ENCODE measurements at regions not wholly inside any gene's neighbourhood (a gene's known extent, or its start where the extent isn't known, plus 50 kb on each side); places are given as distances from the start of the nearest gene placed in this dataset.
"Not testable (repeated sequence)": the region's sequence is repeated elsewhere in the genome, so short reads cannot be mapped to it uniquely, and the experiment has no call there.

GRCh38 chr15:53122818-53123217, 332.7 kb upstream of the ONECUT1 start:
- Histone ChIP-seq H3K27me3 (ENCODE audit: control insufficient read depth, insufficient read depth, low read length) (no peaks in the 10 kb centered on the region), H3K27ac (ENCODE audit: low read length) (no peak overlapping the region), H3K36me3 (ENCODE audit: control insufficient read depth, insufficient read depth, low read length) (no peaks in the 10 kb centered on the region), H3K9me3 (ENCODE audit: control insufficient read depth, insufficient read depth, low read depth, low read length) (no peaks in the 10 kb centered on the region), H3K4me1 (ENCODE audit: control insufficient read depth, insufficient read depth, low read length) (no peaks in the 10 kb centered on the region), H3K4me3 (ENCODE audit: low read depth in 2 of 2, low read length in 2 of 2) (no peak overlapping the region)
- DNase-seq (ENCODE audit: low read depth, low spot score) (no peak), ATAC-seq (no peak)
- TF ChIP-seq TCF7L2 (IDR thresholded peaks at IDR 0.05; ENCODE audit: low read depth, low read length) = no peak
- no peak for TF ChIP-seq POLR2AphosphoS5 (IDR thresholded peaks at IDR 0.05; ENCODE audit: low read depth, low read length)
- no peak for TF ChIP-seq REST (IDR thresholded peaks at IDR 0.05; ENCODE audit: insufficient read depth in 1 of 2, low read depth in 2 of 2, low read length in 1 of 2)
- TF ChIP-seq CTCF (IDR thresholded peaks at IDR 0.05) = no peak
- TF ChIP-seq SIN3A (IDR thresholded peaks at IDR 0.05; ENCODE audit: borderline replicate concordance, insufficient read depth, low read depth, low read length) = no peak
- no TSS peak for BruUV-seq (replicated peaks)
- intact Hi-C loops (cut with micrococcal nuclease; ENCODE audit: unreplicated experiment) (no loop called here), in situ Hi-C loops (cut with HindIII; ENCODE audit: low pct_unique_long_range_greater_than_20kb, low sequenced_read_pairs) (no loop called here)
- ChIA-PET CTCF (no interaction called here), POLR2A (no interaction called here)

GRCh38 chr15:53116915-53117314, 326.8 kb upstream of the ONECUT1 start:
- H3K27ac ChIP-seq (ENCODE audit: low read length); CTCF ChIA-PET; H3K4me3 ChIP-seq (ENCODE audit: low read depth in 2 of 2, low read length in 2 of 2); POLR2A ChIA-PET; DNase-seq (ENCODE audit: low read depth, low spot score); BruUV-seq (replicated peaks); H3K9me3 ChIP-seq (ENCODE audit: control insufficient read depth, insufficient read depth, low read depth, low read length); ATAC-seq; H3K4me1 ChIP-seq (ENCODE audit: control insufficient read depth, insufficient read depth, low read length); H3K36me3 ChIP-seq (ENCODE audit: control insufficient read depth, insufficient read depth, low read length); in situ Hi-C loops (cut with HindIII; ENCODE audit: low pct_unique_long_range_greater_than_20kb, low sequenced_read_pairs); H3K27me3 ChIP-seq (ENCODE audit: control insufficient read depth, insufficient read depth, low read length); intact Hi-C loops (cut with micrococcal nuclease; ENCODE audit: unreplicated experiment): not testable (repeated sequence)

GRCh38 chr15:53116169-53116568, 326.0 kb upstream of the ONECUT1 start:
- Histone ChIP-seq H3K27me3 (ENCODE audit: control insufficient read depth, insufficient read depth, low read length) (peaks cover 2% of the 10 kb centered on the region; the same call in 1 of the 2 replicates), H3K27ac (ENCODE audit: low read length) (no peak overlapping the region), H3K4me1 (ENCODE audit: control insufficient read depth, insufficient read depth, low read length) (no peaks in the 10 kb centered on the region), H3K36me3 (ENCODE audit: control insufficient read depth, insufficient read depth, low read length) (no peaks in the 10 kb centered on the region), H3K9me3 (ENCODE audit: control insufficient read depth, insufficient read depth, low read depth, low read length) (no peaks in the 10 kb centered on the region), H3K4me3 (ENCODE audit: low read depth in 2 of 2, low read length in 2 of 2) (no peak overlapping the region)
- TF ChIP-seq TCF7L2 (IDR thresholded peaks at IDR 0.05; ENCODE audit: low read depth, low read length) (no peak), REST (IDR thresholded peaks at IDR 0.05; ENCODE audit: insufficient read depth in 1 of 2, low read depth in 2 of 2, low read length in 1 of 2) (no peak), SIN3A (IDR thresholded peaks at IDR 0.05; ENCODE audit: borderline replicate concordance, insufficient read depth, low read depth, low read length) (no peak), CTCF (IDR thresholded peaks at IDR 0.05) (no peak), POLR2AphosphoS5 (IDR thresholded peaks at IDR 0.05; ENCODE audit: low read depth, low read length) (no peak)
- ChIA-PET POLR2A (no interaction called here), CTCF (no interaction called here)
- no TSS peak for BruUV-seq (replicated peaks)
- intact Hi-C loops (cut with micrococcal nuclease; ENCODE audit: unreplicated experiment) (no loop called here), in situ Hi-C loops (cut with HindIII; ENCODE audit: low pct_unique_long_range_greater_than_20kb, low sequenced_read_pairs) (no loop called here)
- DNase-seq (ENCODE audit: low read depth, low spot score) = no peak
- ATAC-seq = no peak
